ENCODE measurements at regions not wholly inside any gene's neighbourhood (a gene's known extent, or its start where the extent isn't known, plus 50 kb on each side); places are given as distances from the start of the nearest gene placed in this dataset.
"Not testable (repeated sequence)": the region's sequence is repeated elsewhere in the genome, so short reads cannot be mapped to it uniquely, and the experiment has no call there.

- no peak for TF ChIP-seq POLR2A (IDR thresholded peaks at IDR 0.05)
- TF ChIP-seq, protein P1, sequence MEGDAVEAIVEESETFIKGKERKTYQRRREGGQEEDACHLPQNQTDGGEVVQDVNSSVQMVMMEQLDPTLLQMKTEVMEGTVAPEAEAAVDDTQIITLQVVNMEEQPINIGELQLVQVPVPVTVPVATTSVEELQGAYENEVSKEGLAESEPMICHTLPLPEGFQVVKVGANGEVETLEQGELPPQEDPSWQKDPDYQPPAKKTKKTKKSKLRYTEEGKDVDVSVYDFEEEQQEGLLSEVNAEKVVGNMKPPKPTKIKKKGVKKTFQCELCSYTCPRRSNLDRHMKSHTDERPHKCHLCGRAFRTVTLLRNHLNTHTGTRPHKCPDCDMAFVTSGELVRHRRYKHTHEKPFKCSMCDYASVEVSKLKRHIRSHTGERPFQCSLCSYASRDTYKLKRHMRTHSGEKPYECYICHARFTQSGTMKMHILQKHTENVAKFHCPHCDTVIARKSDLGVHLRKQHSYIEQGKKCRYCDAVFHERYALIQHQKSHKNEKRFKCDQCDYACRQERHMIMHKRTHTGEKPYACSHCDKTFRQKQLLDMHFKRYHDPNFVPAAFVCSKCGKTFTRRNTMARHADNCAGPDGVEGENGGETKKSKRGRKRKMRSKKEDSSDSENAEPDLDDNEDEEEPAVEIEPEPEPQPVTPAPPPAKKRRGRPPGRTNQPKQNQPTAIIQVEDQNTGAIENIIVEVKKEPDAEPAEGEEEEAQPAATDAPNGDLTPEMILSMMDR (IDR thresholded peaks at IDR 0.05 in 4 of 5, conservative IDR thresholded peaks at IDR 0.05 in 1 of 5): no peak
- in situ Hi-C loops (cut with MboI; ENCODE audit: low sequenced_read_pairs in 4 of 4) (no loop called here), intact Hi-C loops (cut with DNase I; ENCODE audit: low total_unique reads) (no loop called here)
- DNase-seq (no peak), ATAC-seq (no peak)
- H3K9me3 ChIP-seq: no peaks in the 10 kb centered on the region
- no peaks in the 10 kb centered on the region for H3K4me1 ChIP-seq
- H3K27ac ChIP-seq: no peak overlapping the region
- no peak overlapping the region for H3K4me3 ChIP-seq
- H3K27me3 ChIP-seq: no peaks in the 10 kb centered on the region
- no peaks in the 10 kb centered on the region for H3K36me3 ChIP-seq
These were observed 638.2 kb downstream of the ANKRD7 start for GRCh38 chr7:118862740-118863139.

- DNase-seq (no peak), ATAC-seq (no peak)
- Histone ChIP-seq H3K27me3 (no peaks in the 10 kb centered on the region), H3K4me1 (no peaks in the 10 kb centered on the region), H3K27ac (no peak overlapping the region), H3K4me3 (no peak overlapping the region), H3K36me3 (no peaks in the 10 kb centered on the region), H3K9me3 (no peaks in the 10 kb centered on the region)
- intact Hi-C loops (cut with DNase I; ENCODE audit: low total_unique reads): no loop called here
- in situ Hi-C loops (cut with MboI; ENCODE audit: low sequenced_read_pairs in 4 of 4): no loop called here
- TF ChIP-seq, protein P1 (IDR thresholded peaks at IDR 0.05 in 4 of 5, conservative IDR thresholded peaks at IDR 0.05 in 1 of 5): no peak
- TF ChIP-seq POLR2A (IDR thresholded peaks at IDR 0.05): no peak
These were observed 639.5 kb downstream of the ANKRD7 start for GRCh38 chr7:118863966-118864365.

DNA sequence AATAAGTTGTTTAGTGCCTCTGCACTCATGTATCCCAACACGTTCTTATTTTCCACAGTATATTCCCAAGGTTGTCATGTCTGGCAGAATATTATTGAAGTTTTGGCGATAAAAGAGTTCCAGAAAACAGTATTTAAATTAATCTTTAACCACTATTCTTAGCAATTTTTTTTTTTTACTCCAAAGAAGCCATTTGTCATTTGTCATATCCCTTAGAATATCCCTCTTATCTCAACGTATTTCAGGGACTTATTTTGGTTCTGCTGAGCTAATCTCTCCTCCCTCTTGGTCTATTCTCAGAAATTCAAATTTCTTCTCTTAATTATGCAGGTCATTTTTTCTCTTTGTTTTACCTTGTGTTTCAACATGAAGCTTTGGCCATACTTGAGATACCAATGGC is 643.4 kb downstream of the ANKRD7 start:
- H3K4me3 ChIP-seq: no peak overlapping the region
- no peaks in the 10 kb centered on the region for H3K27me3 ChIP-seq
- intact Hi-C loops (cut with DNase I; ENCODE audit: low total_unique reads): no loop called here
- H3K4me1 ChIP-seq: no peaks in the 10 kb centered on the region
- DNase-seq (no peak), ATAC-seq (no peak)
- H3K36me3 ChIP-seq: no peaks in the 10 kb centered on the region
- TF ChIP-seq POLR2A (IDR thresholded peaks at IDR 0.05): no peak
- TF ChIP-seq, protein P1 (IDR thresholded peaks at IDR 0.05 in 4 of 5, conservative IDR thresholded peaks at IDR 0.05 in 1 of 5): no peak
- no peak overlapping the region for H3K27ac ChIP-seq
- H3K9me3 ChIP-seq: no peaks in the 10 kb centered on the region
- in situ Hi-C loops (cut with MboI; ENCODE audit: low sequenced_read_pairs in 4 of 4): no loop called here

DNA sequence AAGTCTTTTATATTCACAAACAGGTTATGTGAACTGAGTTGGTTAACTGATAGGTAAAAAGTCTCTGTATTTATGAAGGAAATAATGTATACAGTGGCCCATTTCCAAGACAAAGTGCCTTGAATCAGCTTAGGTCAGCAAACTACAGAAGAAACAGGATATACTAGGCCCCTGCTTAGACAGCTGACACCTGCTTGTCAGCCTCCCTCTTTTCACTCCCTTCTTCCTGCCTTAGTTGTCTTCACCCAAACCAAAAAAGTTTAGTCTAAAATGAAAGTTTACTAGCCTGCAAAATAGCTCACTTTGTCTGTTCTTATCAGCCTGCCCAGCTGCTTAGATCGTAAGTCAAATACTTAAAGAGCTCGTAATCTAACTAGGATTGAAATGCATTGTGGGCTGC is 644.6 kb downstream of the ANKRD7 start:
- H3K36me3 ChIP-seq; DNase-seq; intact Hi-C loops (cut with DNase I; ENCODE audit: low total_unique reads); H3K27me3 ChIP-seq; H3K4me1 ChIP-seq; ATAC-seq; H3K27ac ChIP-seq; H3K9me3 ChIP-seq; H3K4me3 ChIP-seq; in situ Hi-C loops (cut with MboI; ENCODE audit: low sequenced_read_pairs in 4 of 4): not testable (repeated sequence)

- intact Hi-C loops (cut with DNase I; ENCODE audit: low total_unique reads): no loop called here
These were observed 645.7 kb downstream of the ANKRD7 start for GRCh38 chr7:118870187-118870586.

More at GRCh38 chr7:118870187-118870586, 645.7 kb downstream of the ANKRD7 start:
- Histone ChIP-seq H3K27ac (no peak overlapping the region), H3K36me3 (no peaks in the 10 kb centered on the region), H3K27me3 (no peaks in the 10 kb centered on the region), H3K9me3 (no peaks in the 10 kb centered on the region), H3K4me1 (no peaks in the 10 kb centered on the region), H3K4me3 (no peak overlapping the region)
- in situ Hi-C loops (cut with MboI; ENCODE audit: low sequenced_read_pairs in 4 of 4): no loop called here
- TF ChIP-seq, protein P1 (IDR thresholded peaks at IDR 0.05 in 4 of 5, conservative IDR thresholded peaks at IDR 0.05 in 1 of 5): no peak
- TF ChIP-seq POLR2A (IDR thresholded peaks at IDR 0.05): no peak
- DNase-seq (no peak), ATAC-seq (no peak)

Measured in gastrocnemius medialis (tissue), 4 donors.